WTC11 (cell line): ENCODE measurements at regions not wholly inside any gene's neighbourhood (a gene's known extent, or its start where the extent isn't known, plus 50 kb on each side); places are given as distances from the start of the nearest gene placed in this dataset.

Experiments
- ATAC-seq: fragments of 200-7000 bp; cut with Tn5 transposase; 2 replicates; pipeline ENCODE4 v1.10.0; 2021; ENCODE audit warnings: mild to moderate bottlenecking, moderate library complexity
- CTCF ChIA-PET: fragments of 300-600 bp; sonication (Branson Sonifier 250); formaldehyde crosslinking; loops from one replicate; lab custom pipeline; 2021; ENCODE audit warnings: antibody characterized with exemption; lab: Charles Lee
- POLR2A ChIA-PET: fragments of 350-600 bp; sonication (Branson Sonifier 250); formaldehyde crosslinking; loops from one replicate; lab custom pipeline; 2021; ENCODE audit warnings: antibody characterized with exemption; lab: Charles Lee
- DNase-seq: peaks from one replicate; pipeline ENCODE4 v3.0.0; 2021; ENCODE audit warnings: low spot score
- H3K27ac Mint-ChIP-seq: 2 replicates; pipeline ENCODE4 v1.8.0; 2021; ENCODE audit warnings: mixed read lengths
- H3K27me3 Mint-ChIP-seq: 2 replicates; pipeline ENCODE4 v1.8.0; 2021; ENCODE audit warnings: low read depth, mild to moderate bottlenecking, moderate library complexity, mixed read lengths
- H3K36me3 Mint-ChIP-seq: 2 replicates; pipeline ENCODE4 v1.8.0; 2021; ENCODE audit warnings: mixed read lengths
- H3K4me1 Mint-ChIP-seq: 2 replicates; pipeline ENCODE4 v1.8.0; 2022; ENCODE audit warnings: mixed read lengths
- H3K4me3 Mint-ChIP-seq: 2 replicates; pipeline ENCODE4 v1.8.0; 2021; ENCODE audit warnings: mild to moderate bottlenecking, moderate library complexity, mixed read lengths
- H3K9me3 Mint-ChIP-seq: 2 replicates; pipeline ENCODE4 v1.8.0; 2021; ENCODE audit warnings: mixed read lengths
- CREM ChIP-seq: sonication (generic); formaldehyde crosslinking; IDR thresholded peaks from 2 replicates; pipeline ENCODE4 v1.8.1; 2022; ENCODE audit warnings: mild to moderate bottlenecking, missing genetic modification reagents, moderate library complexity
- ESRRA ChIP-seq: sonication (generic); formaldehyde crosslinking; IDR thresholded peaks from 2 replicates; pipeline ENCODE4 v1.8.1; 2022; ENCODE audit warnings: mild to moderate bottlenecking, missing genetic modification reagents, borderline replicate concordance
- GTF2I ChIP-seq: fragments of 250-450 bp; sonication (Bioruptor Pico); conservative IDR thresholded peaks from 2 replicates; pipeline ENCODE4 v1.4.0; 2021; ENCODE audit warnings: mild to moderate bottlenecking
- KAT7 ChIP-seq: sonication (generic); formaldehyde crosslinking; IDR thresholded peaks from 2 replicates; pipeline ENCODE4 v1.8.1; 2023; ENCODE audit warnings: missing genetic modification reagents, mild to moderate bottlenecking, borderline replicate concordance
- RELA ChIP-seq: sonication (generic); formaldehyde crosslinking; IDR thresholded peaks from 2 replicates; pipeline ENCODE4 v1.8.1; 2022; ENCODE audit warnings: missing genetic modification reagents, mild to moderate bottlenecking, borderline replicate concordance
- SMAD4 ChIP-seq: sonication (generic); formaldehyde crosslinking; IDR thresholded peaks from 2 replicates; pipeline ENCODE4 v1.8.0; 2022; ENCODE audit warnings: mild to moderate bottlenecking, missing genetic modification reagents
- ZBTB21 ChIP-seq: sonication (generic); formaldehyde crosslinking; IDR thresholded peaks from 2 replicates; pipeline ENCODE4 v1.8.1; 2023; ENCODE audit warnings: mild to moderate bottlenecking, missing genetic modification reagents, borderline replicate concordance
- ZNF219 ChIP-seq: sonication (generic); formaldehyde crosslinking; IDR thresholded peaks from 2 replicates; pipeline ENCODE4 v1.8.0; 2023; ENCODE audit warnings: missing genetic modification reagents, mild to moderate bottlenecking, borderline replicate concordance
- TF ChIP-seq, protein P1 (sequence below): fragments of 250-450 bp; sonication (Bioruptor Pico); IDR thresholded peaks from 2 replicates; pipeline ENCODE4 v1.9.0; 2021; ENCODE audit warnings: mild to moderate bottlenecking
- TF ChIP-seq, protein P2 (sequence below): sonication (generic); formaldehyde crosslinking; IDR thresholded peaks from 2 replicates; pipeline ENCODE4 v1.8.1; 2023; ENCODE audit warnings: mild to moderate bottlenecking, moderate library complexity, missing genetic modification reagents
- TF ChIP-seq, protein P3 (sequence below): sonication (generic); formaldehyde crosslinking; IDR thresholded peaks from 2 replicates; pipeline ENCODE4 v1.8.1; 2022; ENCODE audit warnings: mild to moderate bottlenecking, missing genetic modification reagents, moderate library complexity, borderline replicate concordance
- TF ChIP-seq, protein P4 (sequence below): sonication (generic); formaldehyde crosslinking; IDR thresholded peaks from 2 replicates; pipeline ENCODE4 v1.8.1; 2023; ENCODE audit warnings: mild to moderate bottlenecking, missing genetic modification reagents
- TF ChIP-seq, protein P5 (sequence below): sonication (generic); formaldehyde crosslinking; IDR thresholded peaks from 2 replicates; pipeline ENCODE4 v1.8.0; 2023; ENCODE audit warnings: missing genetic modification reagents
- TF ChIP-seq, protein P6 (sequence below): sonication (generic); formaldehyde crosslinking; IDR thresholded peaks from 2 replicates; pipeline ENCODE4 v1.8.1; 2023; ENCODE audit warnings: mild to moderate bottlenecking, missing genetic modification reagents
- TF ChIP-seq, protein P7 (sequence below): sonication (generic); formaldehyde crosslinking; IDR thresholded peaks from 2 replicates; pipeline ENCODE4 v1.8.0; 2022; ENCODE audit warnings: mild to moderate bottlenecking, missing genetic modification reagents
- TF ChIP-seq, protein P8 (sequence below): fragments of 200-600 bp; IDR thresholded peaks from 2 replicates; pipeline ENCODE4 v1.8.0; 2022; ENCODE audit warnings: antibody characterized with exemption

DNA sequence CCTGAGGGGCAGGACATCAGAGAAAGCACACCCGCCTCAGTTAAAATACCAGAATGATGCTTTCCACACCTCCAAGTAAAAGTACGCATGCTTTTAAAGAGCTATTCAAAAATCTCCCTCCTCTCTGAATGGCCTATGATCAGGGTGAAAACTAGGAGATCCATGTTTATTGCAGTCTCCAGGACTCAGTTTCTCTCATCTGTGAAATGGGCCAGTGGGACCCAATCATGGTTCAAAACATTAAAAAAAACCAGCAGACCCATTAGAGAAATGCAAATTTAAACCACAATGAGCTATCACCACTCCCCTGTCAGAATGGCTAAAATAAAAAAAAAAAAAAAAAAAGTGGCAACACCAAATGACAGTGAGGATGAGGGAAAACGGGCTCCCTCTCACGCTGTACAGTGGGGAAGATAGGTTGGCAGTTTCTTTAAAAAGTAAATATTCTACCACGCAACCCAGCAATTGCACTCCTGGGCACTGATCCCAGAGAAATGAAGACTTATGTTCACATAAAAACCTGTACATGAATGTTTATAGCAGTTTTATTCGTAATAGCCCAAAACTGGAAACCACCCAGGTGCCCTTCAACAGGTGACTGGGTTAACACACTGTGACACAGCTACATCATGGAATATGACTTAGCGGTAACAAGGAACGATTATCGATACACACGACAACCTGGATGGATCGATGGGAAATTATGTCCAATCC lies 242.7 kb downstream of the MN1 start:
- H3K4me1 Mint-ChIP-seq, result peaks cover 14% of the 10 kb centered on the region
- no peaks in the 10 kb centered on the region for H3K36me3 Mint-ChIP-seq
- ChIA-PET CTCF (interaction anchor here (0.6 to 1.7 kb wide), 2 partner anchors 760 to 1332 kb away, joined by 3 read pairs; no protein-coding TSS in a partner anchor), POLR2A (interaction anchor here (1.1 kb wide), 1 partner anchor 10 kb away, joined by 3 read pairs; no protein-coding TSS in a partner anchor)
- no peak overlapping the region for H3K27ac Mint-ChIP-seq
- H3K27me3 Mint-ChIP-seq, result no peaks in the 10 kb centered on the region
- TF ChIP-seq, protein P1, sequence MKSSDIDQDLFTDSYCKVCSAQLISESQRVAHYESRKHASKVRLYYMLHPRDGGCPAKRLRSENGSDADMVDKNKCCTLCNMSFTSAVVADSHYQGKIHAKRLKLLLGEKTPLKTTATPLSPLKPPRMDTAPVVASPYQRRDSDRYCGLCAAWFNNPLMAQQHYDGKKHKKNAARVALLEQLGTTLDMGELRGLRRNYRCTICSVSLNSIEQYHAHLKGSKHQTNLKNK (CRISPR knock-in tag), result no peak
- TF ChIP-seq, protein P2, sequence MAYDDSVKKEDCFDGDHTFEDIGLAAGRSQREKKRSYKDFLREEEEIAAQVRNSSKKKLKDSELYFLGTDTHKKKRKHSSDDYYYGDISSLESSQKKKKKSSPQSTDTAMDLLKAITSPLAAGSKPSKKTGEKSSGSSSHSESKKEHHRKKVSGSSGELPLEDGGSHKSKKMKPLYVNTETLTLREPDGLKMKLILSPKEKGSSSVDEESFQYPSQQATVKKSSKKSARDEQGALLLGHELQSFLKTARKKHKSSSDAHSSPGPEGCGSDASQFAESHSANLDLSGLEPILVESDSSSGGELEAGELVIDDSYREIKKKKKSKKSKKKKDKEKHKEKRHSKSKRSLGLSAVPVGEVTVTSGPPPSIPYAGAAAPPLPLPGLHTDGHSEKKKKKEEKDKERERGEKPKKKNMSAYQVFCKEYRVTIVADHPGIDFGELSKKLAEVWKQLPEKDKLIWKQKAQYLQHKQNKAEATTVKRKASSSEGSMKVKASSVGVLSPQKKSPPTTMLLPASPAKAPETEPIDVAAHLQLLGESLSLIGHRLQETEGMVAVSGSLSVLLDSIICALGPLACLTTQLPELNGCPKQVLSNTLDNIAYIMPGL (CRISPR knock-in tag), result no peak
- TF ChIP-seq, protein P3, sequence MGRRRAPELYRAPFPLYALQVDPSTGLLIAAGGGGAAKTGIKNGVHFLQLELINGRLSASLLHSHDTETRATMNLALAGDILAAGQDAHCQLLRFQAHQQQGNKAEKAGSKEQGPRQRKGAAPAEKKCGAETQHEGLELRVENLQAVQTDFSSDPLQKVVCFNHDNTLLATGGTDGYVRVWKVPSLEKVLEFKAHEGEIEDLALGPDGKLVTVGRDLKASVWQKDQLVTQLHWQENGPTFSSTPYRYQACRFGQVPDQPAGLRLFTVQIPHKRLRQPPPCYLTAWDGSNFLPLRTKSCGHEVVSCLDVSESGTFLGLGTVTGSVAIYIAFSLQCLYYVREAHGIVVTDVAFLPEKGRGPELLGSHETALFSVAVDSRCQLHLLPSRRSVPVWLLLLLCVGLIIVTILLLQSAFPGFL, result no peak
- TF ChIP-seq KAT7 (CRISPR knock-in tag) (no peak), CREM (CRISPR knock-in tag) (no peak), RELA (no peak), GTF2I (CRISPR knock-in tag) (peak; percentile 53; the same call in 1 of the 2 replicates), SMAD4 (no peak)
- TF ChIP-seq, all 79 proteins: peak for 1
- Mint-ChIP-seq H3K4me3 (no peak overlapping the region), H3K9me3 (no peaks in the 10 kb centered on the region)
- ATAC-seq (no peak), DNase-seq (no peak)

DNA sequence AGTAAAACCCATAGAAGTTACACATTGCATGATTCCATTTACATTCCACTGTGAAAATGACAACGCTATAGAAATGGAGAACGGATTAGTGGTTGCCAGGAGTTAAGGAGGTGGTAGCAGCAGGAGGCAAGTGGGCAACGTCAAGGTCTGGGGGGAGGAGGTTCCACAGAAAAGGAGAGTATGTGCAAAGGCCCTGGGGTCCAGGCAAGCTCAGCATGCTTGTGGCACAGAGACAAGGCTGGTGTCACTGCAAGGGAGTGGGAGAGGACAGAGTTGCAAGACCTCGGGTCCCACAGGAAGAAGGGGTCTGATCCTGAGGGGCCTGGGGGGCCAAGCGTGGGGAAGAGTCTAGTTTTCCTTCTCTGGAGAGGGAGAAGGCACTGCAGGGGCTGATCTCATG lies 240.8 kb downstream of the MN1 start:
- no peak for DNase-seq
- H3K4me1 Mint-ChIP-seq, result peaks cover 4% of the 10 kb centered on the region; the same call in 1 of the 2 replicates
- peaks cover 7% of the 10 kb centered on the region for H3K9me3 Mint-ChIP-seq
- H3K4me3 Mint-ChIP-seq, result no peak overlapping the region
- CTCF ChIA-PET, result interaction anchor here (1.2 kb wide), 1 partner anchor 122 kb away, joined by 3 read pairs; no protein-coding TSS in a partner anchor
- H3K27me3 Mint-ChIP-seq, result peaks cover 5% of the 10 kb centered on the region; the same call in 1 of the 2 replicates
- POLR2A ChIA-PET, result no interaction called here
- TF ChIP-seq, protein P4, sequence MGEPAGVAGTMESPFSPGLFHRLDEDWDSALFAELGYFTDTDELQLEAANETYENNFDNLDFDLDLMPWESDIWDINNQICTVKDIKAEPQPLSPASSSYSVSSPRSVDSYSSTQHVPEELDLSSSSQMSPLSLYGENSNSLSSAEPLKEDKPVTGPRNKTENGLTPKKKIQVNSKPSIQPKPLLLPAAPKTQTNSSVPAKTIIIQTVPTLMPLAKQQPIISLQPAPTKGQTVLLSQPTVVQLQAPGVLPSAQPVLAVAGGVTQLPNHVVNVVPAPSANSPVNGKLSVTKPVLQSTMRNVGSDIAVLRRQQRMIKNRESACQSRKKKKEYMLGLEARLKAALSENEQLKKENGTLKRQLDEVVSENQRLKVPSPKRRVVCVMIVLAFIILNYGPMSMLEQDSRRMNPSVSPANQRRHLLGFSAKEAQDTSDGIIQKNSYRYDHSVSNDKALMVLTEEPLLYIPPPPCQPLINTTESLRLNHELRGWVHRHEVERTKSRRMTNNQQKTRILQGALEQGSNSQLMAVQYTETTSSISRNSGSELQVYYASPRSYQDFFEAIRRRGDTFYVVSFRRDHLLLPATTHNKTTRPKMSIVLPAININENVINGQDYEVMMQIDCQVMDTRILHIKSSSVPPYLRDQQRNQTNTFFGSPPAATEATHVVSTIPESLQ, result no peak
- TF ChIP-seq GTF2I (CRISPR knock-in tag) (0 out of 2 replicates have a peak, but pooled peaks have one; percentile 44), ESRRA (CRISPR knock-in tag) (no peak)
- TF ChIP-seq, protein P5, sequence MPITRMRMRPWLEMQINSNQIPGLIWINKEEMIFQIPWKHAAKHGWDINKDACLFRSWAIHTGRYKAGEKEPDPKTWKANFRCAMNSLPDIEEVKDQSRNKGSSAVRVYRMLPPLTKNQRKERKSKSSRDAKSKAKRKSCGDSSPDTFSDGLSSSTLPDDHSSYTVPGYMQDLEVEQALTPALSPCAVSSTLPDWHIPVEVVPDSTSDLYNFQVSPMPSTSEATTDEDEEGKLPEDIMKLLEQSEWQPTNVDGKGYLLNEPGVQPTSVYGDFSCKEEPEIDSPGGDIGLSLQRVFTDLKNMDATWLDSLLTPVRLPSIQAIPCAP (CRISPR knock-in tag), result no peak
- no peak overlapping the region for H3K27ac Mint-ChIP-seq
- no peak for ATAC-seq
- no peaks in the 10 kb centered on the region for H3K36me3 Mint-ChIP-seq

DNA sequence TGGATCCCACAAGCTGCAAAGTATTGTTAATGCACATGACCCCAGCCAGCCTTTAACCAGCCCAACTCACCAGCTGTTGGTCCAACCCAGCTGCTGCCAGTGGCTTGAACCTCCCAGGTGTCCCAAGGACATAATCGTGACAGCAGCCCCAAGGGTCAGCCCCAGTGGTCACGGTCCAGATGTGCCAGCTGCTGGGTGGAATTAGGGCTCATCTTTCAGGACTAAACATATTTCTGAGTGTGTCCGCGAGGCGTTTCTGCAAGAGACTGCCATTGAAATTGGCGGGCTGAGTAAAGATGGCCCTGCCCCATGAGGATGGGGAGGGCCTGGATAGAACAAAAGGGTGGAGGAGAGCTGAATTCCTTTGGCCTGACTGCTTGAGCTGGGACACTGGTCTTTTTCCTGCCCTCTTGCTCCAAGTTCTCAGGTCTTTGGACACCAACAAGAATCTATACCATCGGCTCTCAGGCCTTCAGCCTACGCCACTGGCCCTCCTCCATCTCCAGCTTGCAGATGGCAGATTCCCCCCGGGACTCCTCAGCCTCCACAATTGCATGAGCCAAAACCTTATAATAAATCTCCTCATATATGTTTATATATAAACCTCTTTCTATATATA lies 240.2 kb downstream of the MN1 start:
- DNase-seq (no peak), ATAC-seq (no peak)
- peaks cover 8% of the 10 kb centered on the region; the same call in 1 of the 2 replicates for H3K27me3 Mint-ChIP-seq
- CTCF ChIA-PET, result no interaction called here
- POLR2A ChIA-PET, result interaction anchor here (0.7 kb wide), 1 partner anchor 1752 kb away, joined by 3 read pairs; no protein-coding TSS in a partner anchor
- H3K4me3 Mint-ChIP-seq, result no peak overlapping the region
- peaks cover 7% of the 10 kb centered on the region for H3K9me3 Mint-ChIP-seq
- no peak overlapping the region for H3K27ac Mint-ChIP-seq
- H3K36me3 Mint-ChIP-seq, result no peaks in the 10 kb centered on the region
- H3K4me1 Mint-ChIP-seq, result peaks cover 4% of the 10 kb centered on the region; the same call in 1 of the 2 replicates
- TF ChIP-seq, protein P3, result no peak
- no peak for TF ChIP-seq ZNF219 (CRISPR knock-in tag)
- TF ChIP-seq, protein P6, sequence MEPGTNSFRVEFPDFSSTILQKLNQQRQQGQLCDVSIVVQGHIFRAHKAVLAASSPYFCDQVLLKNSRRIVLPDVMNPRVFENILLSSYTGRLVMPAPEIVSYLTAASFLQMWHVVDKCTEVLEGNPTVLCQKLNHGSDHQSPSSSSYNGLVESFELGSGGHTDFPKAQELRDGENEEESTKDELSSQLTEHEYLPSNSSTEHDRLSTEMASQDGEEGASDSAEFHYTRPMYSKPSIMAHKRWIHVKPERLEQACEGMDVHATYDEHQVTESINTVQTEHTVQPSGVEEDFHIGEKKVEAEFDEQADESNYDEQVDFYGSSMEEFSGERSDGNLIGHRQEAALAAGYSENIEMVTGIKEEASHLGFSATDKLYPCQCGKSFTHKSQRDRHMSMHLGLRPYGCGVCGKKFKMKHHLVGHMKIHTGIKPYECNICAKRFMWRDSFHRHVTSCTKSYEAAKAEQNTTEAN, result no peak
- TF ChIP-seq ZBTB21 (CRISPR knock-in tag), result no peak
- TF ChIP-seq, protein P7, sequence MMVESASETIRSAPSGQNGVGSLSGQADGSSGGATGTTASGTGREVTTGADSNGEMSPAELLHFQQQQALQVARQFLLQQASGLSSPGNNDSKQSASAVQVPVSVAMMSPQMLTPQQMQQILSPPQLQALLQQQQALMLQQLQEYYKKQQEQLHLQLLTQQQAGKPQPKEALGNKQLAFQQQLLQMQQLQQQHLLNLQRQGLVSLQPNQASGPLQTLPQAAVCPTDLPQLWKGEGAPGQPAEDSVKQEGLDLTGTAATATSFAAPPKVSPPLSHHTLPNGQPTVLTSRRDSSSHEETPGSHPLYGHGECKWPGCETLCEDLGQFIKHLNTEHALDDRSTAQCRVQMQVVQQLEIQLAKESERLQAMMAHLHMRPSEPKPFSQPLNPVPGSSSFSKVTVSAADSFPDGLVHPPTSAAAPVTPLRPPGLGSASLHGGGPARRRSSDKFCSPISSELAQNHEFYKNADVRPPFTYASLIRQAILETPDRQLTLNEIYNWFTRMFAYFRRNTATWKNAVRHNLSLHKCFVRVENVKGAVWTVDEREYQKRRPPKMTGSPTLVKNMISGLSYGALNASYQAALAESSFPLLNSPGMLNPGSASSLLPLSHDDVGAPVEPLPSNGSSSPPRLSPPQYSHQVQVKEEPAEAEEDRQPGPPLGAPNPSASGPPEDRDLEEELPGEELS, result no peak
- TF ChIP-seq, protein P8, sequence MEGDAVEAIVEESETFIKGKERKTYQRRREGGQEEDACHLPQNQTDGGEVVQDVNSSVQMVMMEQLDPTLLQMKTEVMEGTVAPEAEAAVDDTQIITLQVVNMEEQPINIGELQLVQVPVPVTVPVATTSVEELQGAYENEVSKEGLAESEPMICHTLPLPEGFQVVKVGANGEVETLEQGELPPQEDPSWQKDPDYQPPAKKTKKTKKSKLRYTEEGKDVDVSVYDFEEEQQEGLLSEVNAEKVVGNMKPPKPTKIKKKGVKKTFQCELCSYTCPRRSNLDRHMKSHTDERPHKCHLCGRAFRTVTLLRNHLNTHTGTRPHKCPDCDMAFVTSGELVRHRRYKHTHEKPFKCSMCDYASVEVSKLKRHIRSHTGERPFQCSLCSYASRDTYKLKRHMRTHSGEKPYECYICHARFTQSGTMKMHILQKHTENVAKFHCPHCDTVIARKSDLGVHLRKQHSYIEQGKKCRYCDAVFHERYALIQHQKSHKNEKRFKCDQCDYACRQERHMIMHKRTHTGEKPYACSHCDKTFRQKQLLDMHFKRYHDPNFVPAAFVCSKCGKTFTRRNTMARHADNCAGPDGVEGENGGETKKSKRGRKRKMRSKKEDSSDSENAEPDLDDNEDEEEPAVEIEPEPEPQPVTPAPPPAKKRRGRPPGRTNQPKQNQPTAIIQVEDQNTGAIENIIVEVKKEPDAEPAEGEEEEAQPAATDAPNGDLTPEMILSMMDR, result no peak
